Nephron progenitor cell (in vitro differentiated cells): ENCODE measurements at regions not wholly inside any gene's neighbourhood (a gene's known extent, or its start where the extent isn't known, plus 50 kb on each side); places are given as distances from the start of the nearest gene placed in this dataset.

Experiments
- DNase-seq: peaks from one replicate; pipeline ENCODE4 v3.0.0; 2021
- H3K27ac Mint-ChIP-seq: 2 replicates; pipeline ENCODE4 v1.8.0; 2021; ENCODE audit warnings: mild to moderate bottlenecking, moderate library complexity, mixed read lengths
- H3K27me3 Mint-ChIP-seq: 2 replicates; pipeline ENCODE4 v1.8.0; 2021; ENCODE audit warnings: mild to moderate bottlenecking, low read depth, mixed read lengths; ENCODE audit not compliant: poor library complexity
- H3K36me3 Mint-ChIP-seq: 2 replicates; pipeline ENCODE4 v1.8.0; 2021; ENCODE audit warnings: low read depth, mixed read lengths
- H3K4me1 Mint-ChIP-seq: 2 replicates; pipeline ENCODE4 v1.8.0; 2021; ENCODE audit warnings: mixed read lengths
- H3K4me3 Mint-ChIP-seq: 2 replicates; pipeline ENCODE4 v1.8.0; 2021; ENCODE audit warnings: mild to moderate bottlenecking, moderate library complexity, mixed read lengths
- H3K9me3 Mint-ChIP-seq: 2 replicates; pipeline ENCODE4 v1.8.0; 2021; ENCODE audit warnings: mild to moderate bottlenecking, moderate library complexity, mixed read lengths
- CTCF ChIP-seq: fragments of 200-600 bp; sonication (generic); IDR thresholded peaks from 2 replicates; pipeline ENCODE4 v1.5.0; 2021; ENCODE audit warnings: antibody characterized with exemption

- no peak overlapping the region for H3K27ac Mint-ChIP-seq
- no peak overlapping the region for H3K4me3 Mint-ChIP-seq
- no peaks in the 10 kb centered on the region for H3K27me3 Mint-ChIP-seq
- H3K4me1 Mint-ChIP-seq: no peaks in the 10 kb centered on the region
- no peak for DNase-seq
- no peak for TF ChIP-seq CTCF
- no peaks in the 10 kb centered on the region for H3K9me3 Mint-ChIP-seq
- H3K36me3 Mint-ChIP-seq: no peaks in the 10 kb centered on the region
Observed at GRCh38 chr12:68515793-68516192, 94.9 kb upstream of the RAP1B start.

DNA sequence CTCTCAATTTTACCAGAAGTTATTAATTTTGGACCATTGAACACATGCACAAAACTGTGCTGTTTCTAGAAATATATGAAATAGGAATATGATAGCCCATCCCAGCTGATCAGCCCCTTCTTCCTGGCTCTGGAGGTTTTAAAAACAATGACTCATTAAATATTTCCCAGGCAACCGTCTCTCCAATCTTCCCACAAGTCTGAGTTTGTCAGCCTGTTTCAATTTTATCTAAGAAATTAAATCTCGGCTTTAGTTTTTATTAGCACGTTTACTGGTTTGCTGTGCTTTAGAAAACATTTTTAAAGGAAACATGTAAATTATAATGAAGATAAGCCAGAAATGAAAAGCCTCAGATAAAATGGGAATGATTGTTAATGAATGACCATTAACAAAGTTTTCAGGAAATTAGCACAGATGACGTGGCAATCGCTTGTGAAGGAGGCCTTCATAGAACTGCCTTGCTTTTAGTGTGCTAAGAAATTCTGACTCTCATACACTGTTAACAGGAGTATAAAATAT, 89.3 kb upstream of the RAP1B start:
- H3K36me3 Mint-ChIP-seq: no peaks in the 10 kb centered on the region
- no peak overlapping the region for H3K4me3 Mint-ChIP-seq
- no peak for TF ChIP-seq CTCF
- peaks cover 4% of the 10 kb centered on the region for H3K27me3 Mint-ChIP-seq
- H3K4me1 Mint-ChIP-seq: no peaks in the 10 kb centered on the region
- H3K27ac Mint-ChIP-seq: no peak overlapping the region
- peaks cover 8% of the 10 kb centered on the region for H3K9me3 Mint-ChIP-seq
- DNase-seq: no peak

DNA sequence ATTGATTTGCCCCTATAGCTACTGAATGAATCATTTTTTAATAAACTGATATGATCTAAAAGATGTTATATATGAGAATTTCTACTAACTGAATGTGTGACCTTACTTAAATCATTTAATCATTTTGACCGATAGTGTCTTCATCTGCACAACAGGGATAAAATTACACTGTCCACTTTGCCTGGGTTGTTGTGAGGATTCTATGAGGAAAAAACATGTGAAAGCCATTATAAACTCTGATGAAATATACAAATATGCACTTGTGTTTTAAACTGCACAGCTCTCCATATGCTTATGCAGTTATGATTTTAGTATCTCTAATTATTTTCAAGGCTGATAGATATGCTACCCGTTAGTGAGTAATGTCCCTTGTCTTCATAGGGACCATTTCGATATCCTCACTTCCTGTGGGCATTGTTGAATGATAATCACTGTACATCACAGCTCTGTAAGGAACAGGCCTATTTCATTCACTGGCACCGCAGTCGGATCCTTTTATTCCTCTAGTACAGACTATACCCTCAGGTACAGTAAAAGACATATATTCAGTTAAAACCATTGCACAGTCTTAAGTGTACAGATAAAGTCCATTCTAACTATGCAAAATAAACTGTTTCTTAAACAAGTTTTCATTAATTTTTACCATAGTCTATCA, 88.7 kb upstream of the RAP1B start:
- no peak overlapping the region for H3K4me3 Mint-ChIP-seq
- TF ChIP-seq CTCF: no peak
- H3K27me3 Mint-ChIP-seq: peaks cover 4% of the 10 kb centered on the region
- H3K4me1 Mint-ChIP-seq: no peaks in the 10 kb centered on the region
- H3K27ac Mint-ChIP-seq: no peak overlapping the region
- peaks cover 8% of the 10 kb centered on the region for H3K9me3 Mint-ChIP-seq
- DNase-seq: no peak
- H3K36me3 Mint-ChIP-seq: no peaks in the 10 kb centered on the region

DNA sequence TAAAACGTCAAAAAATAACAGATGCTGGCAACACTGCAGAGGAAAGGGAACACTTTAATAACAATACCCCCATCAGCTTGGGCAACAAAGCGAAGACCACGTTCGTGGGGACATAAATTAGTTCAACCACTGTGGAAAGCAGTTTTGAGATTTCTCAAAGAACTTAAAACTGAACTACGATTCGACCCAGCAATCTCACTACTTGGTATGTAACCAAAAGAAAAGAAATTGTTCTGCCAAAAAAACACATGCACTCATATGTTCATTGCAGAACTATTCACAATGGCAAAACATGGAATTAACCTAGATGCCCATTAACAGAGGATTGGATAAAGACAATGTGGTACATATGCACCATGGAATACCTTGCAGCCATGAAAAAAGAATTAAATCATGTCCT, 81.2 kb upstream of the RAP1B start:
- Mint-ChIP-seq H3K36me3 (no peaks in the 10 kb centered on the region), H3K9me3 (peaks cover 10% of the 10 kb centered on the region), H3K27ac (no peak overlapping the region), H3K4me1 (no peaks in the 10 kb centered on the region), H3K4me3 (no peak overlapping the region), H3K27me3 (peaks cover 7% of the 10 kb centered on the region)
- TF ChIP-seq CTCF: no peak
- no peak for DNase-seq

GRCh38 chr12:68529869-68530268, 80.8 kb upstream of the RAP1B start:
- DNase-seq: no peak
- no peaks in the 10 kb centered on the region for H3K36me3 Mint-ChIP-seq
- no peak overlapping the region for H3K4me3 Mint-ChIP-seq
- H3K27ac Mint-ChIP-seq: no peak overlapping the region
- H3K4me1 Mint-ChIP-seq: no peaks in the 10 kb centered on the region
- H3K27me3 Mint-ChIP-seq: peaks cover 7% of the 10 kb centered on the region
- peaks cover 6% of the 10 kb centered on the region for H3K9me3 Mint-ChIP-seq
- no peak for TF ChIP-seq CTCF

GRCh38 chr12:68530299-68530698, 80.4 kb upstream of the RAP1B start:
- TF ChIP-seq CTCF: no peak
- Mint-ChIP-seq H3K9me3 (peaks cover 5% of the 10 kb centered on the region), H3K36me3 (no peaks in the 10 kb centered on the region), H3K4me1 (no peaks in the 10 kb centered on the region), H3K27ac (no peak overlapping the region), H3K4me3 (no peak overlapping the region), H3K27me3 (peaks cover 7% of the 10 kb centered on the region)
- DNase-seq: no peak
